ENCODE measurements at regions not wholly inside any gene's neighbourhood (a gene's known extent, or its start where the extent isn't known, plus 50 kb on each side); places are given as distances from the start of the nearest gene placed in this dataset.

DNA sequence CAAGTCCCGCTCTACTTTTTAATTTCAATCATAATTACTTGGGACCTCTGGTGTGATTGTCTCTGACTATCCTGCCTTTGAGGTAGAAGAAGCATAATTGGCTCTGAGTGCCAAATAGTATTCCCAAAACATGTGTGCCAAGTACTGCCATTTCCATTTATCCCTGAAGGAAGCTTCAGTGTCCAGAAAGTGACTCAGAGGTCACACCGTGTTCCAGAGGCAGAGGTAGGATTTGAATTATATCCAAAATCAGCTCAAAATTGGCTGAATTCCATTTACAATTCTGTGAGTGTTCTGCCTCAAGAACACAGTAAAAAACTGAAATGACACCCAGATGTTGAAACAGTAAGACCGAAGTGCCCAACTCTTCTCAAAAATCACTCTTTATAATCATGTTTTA lies 255.3 kb downstream of the RSL24D1 start:
- FAIRE-seq (no peak), DNase-seq (ENCODE audit: insufficient read length, low spot score) (no peak)

DNA sequence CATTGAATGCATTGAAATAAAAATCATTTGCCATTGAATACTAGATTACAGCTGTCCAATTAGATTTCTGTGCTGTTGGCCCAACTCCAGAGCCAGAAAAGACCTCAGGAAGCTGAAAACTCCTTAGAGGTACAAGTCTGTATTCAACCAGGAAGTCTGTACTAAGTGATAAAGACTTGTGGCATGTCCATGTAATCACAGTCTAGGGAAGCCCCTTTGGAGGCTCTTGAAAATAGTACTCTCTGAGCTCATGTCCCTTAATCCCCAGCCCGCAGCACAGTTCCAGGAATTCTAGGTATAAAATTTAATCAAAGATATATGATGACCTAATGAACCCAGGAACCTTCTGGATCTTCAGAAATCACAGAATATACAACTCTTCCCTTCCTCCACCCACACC lies 279.4 kb downstream of the RSL24D1 start:
- FAIRE-seq (no peak), DNase-seq (ENCODE audit: insufficient read length, low spot score) (no peak)

More for the DNA sequence above, 255.3 kb downstream of the RSL24D1 start:
- TF ChIP-seq PAX5 (IDR thresholded peaks at IDR 0.05; ENCODE audit: insufficient read depth, low read length, severe bottlenecking) (no peak), POLR2A (IDR thresholded peaks at IDR 0.05; ENCODE audit: low read depth, low read length) (no peak), TAF1 (IDR thresholded peaks at IDR 0.05; ENCODE audit: low read depth, low read length) (no peak), POU2F2 (IDR thresholded peaks at IDR 0.05; ENCODE audit: low read depth, low read length) (no peak), SPI1 (IDR thresholded peaks at IDR 0.05; ENCODE audit: low read depth, low read length) (no peak), POLR2AphosphoS5 (IDR thresholded peaks at IDR 0.05; ENCODE audit: low read depth, low read length) (no peak)

DNA sequence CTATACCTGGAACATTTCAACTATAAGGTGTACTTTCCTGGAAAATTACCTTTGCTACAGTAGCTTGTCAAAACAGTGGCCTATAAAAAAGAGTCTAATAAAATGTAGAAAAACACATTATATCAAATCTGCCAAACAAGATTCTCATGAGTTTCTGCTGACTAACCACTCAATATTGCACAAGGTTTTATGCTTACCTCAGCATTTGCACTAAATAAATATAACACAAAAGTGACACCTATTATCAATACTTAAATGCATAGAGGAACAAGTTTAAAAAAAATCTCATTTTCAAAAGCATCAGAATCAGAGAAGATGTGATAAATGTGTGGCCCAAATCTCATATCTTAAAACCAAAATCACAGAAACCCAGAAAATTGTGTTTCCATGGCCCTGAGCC lies 281.4 kb downstream of the RSL24D1 start:
- DNase-seq (ENCODE audit: insufficient read length, low spot score) (no peak), FAIRE-seq (no peak)
- no peak for TF ChIP-seq POLR2AphosphoS5 (IDR thresholded peaks at IDR 0.05; ENCODE audit: low read depth, low read length)
- TF ChIP-seq TAF1 (IDR thresholded peaks at IDR 0.05; ENCODE audit: low read depth, low read length) = no peak
- TF ChIP-seq POU2F2 (IDR thresholded peaks at IDR 0.05; ENCODE audit: low read depth, low read length) = no peak
- no peak for TF ChIP-seq PAX5 (IDR thresholded peaks at IDR 0.05; ENCODE audit: insufficient read depth, low read length, severe bottlenecking)
- TF ChIP-seq POLR2A (IDR thresholded peaks at IDR 0.05; ENCODE audit: low read depth, low read length) = no peak

More for the DNA sequence above, 279.4 kb downstream of the RSL24D1 start:
- TF ChIP-seq POLR2A (IDR thresholded peaks at IDR 0.05; ENCODE audit: low read depth, low read length) (no peak), POU2F2 (IDR thresholded peaks at IDR 0.05; ENCODE audit: low read depth, low read length) (no peak), POLR2AphosphoS5 (IDR thresholded peaks at IDR 0.05; ENCODE audit: low read depth, low read length) (no peak), TAF1 (IDR thresholded peaks at IDR 0.05; ENCODE audit: low read depth, low read length) (no peak), SPI1 (IDR thresholded peaks at IDR 0.05; ENCODE audit: low read depth, low read length) (no peak), PAX5 (IDR thresholded peaks at IDR 0.05; ENCODE audit: insufficient read depth, low read length, severe bottlenecking) (no peak)

DNA sequence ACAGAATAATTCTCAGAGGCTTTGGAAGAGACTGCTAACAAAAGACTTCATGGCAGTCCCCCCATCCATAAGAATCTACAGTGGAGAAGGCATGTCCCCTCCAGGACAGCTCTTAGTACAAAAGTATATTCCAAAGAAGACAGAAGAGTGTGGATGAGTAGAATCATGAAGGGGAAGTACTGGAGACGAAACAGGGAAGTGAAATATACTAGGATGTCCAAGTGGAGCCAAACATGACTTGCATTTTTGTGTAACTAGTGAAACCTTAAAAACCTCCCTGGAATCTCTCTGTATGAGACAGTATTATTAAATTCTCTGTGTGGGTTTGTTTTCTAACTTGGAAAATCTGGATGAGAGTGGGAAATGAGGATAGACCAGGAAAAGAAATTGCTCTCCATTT lies 312.4 kb downstream of the RSL24D1 start:
- FAIRE-seq = no peak
- no peak for DNase-seq (ENCODE audit: insufficient read length, low spot score)
- TF ChIP-seq PAX5 (IDR thresholded peaks at IDR 0.05; ENCODE audit: insufficient read depth, low read length, severe bottlenecking) (no peak), POLR2AphosphoS5 (IDR thresholded peaks at IDR 0.05; ENCODE audit: low read depth, low read length) (no peak), TAF1 (IDR thresholded peaks at IDR 0.05; ENCODE audit: low read depth, low read length) (no peak), POU2F2 (IDR thresholded peaks at IDR 0.05; ENCODE audit: low read depth, low read length) (no peak), SPI1 (IDR thresholded peaks at IDR 0.05; ENCODE audit: low read depth, low read length) (no peak), POLR2A (IDR thresholded peaks at IDR 0.05; ENCODE audit: low read depth, low read length) (no peak)

DNA sequence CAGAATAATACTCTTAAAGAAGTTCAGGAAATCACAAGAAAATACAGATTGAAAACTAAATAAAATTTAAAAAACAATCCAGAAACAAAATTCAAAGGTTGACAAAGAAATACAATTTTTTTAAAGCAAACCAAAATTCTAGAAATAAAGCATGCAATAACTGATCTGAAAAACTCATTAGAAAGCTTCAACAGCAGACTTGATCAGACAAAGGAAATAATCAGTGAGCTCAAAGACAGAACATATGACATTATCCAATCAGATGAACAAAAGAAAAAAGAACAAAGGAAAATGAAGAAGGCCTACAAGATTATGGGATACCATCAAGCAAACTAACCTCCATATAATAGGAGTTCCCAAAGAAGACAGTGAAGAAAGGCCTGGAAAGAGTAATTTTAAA lies 336.8 kb downstream of the RSL24D1 start:
- FAIRE-seq (no peak), DNase-seq (ENCODE audit: insufficient read length, low spot score) (no peak)
- TF ChIP-seq TAF1 (IDR thresholded peaks at IDR 0.05; ENCODE audit: low read depth, low read length) (no peak), PAX5 (IDR thresholded peaks at IDR 0.05; ENCODE audit: insufficient read depth, low read length, severe bottlenecking) (no peak), POLR2AphosphoS5 (IDR thresholded peaks at IDR 0.05; ENCODE audit: low read depth, low read length) (no peak), POLR2A (IDR thresholded peaks at IDR 0.05; ENCODE audit: low read depth, low read length) (no peak), POU2F2 (IDR thresholded peaks at IDR 0.05; ENCODE audit: low read depth, low read length) (no peak), SPI1 (IDR thresholded peaks at IDR 0.05; ENCODE audit: low read depth, low read length) (no peak)

DNA sequence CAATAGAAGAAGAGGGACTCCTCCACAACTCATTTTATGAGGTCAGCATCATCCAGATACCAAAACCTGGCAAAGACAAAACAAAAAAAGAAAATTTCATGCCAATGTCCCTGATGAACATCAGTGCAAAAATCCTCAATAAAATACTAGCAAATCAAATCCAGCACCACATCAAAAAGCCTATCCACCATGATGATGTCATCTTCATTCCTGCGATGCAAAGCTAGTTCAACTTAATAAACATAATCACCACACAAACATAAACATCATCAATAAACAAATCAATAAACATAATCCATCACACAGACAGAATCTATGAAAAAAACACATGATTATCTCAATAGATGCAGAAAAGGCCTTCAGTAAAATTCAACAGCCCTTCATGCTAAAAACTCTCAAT lies 342.1 kb downstream of the RSL24D1 start:
- DNase-seq (ENCODE audit: insufficient read length, low spot score) = no peak
- no peak for FAIRE-seq
- TF ChIP-seq POLR2AphosphoS5 (IDR thresholded peaks at IDR 0.05; ENCODE audit: low read depth, low read length) (no peak), SPI1 (IDR thresholded peaks at IDR 0.05; ENCODE audit: low read depth, low read length) (no peak), PAX5 (IDR thresholded peaks at IDR 0.05; ENCODE audit: insufficient read depth, low read length, severe bottlenecking) (no peak), TAF1 (IDR thresholded peaks at IDR 0.05; ENCODE audit: low read depth, low read length) (no peak), POLR2A (IDR thresholded peaks at IDR 0.05; ENCODE audit: low read depth, low read length) (no peak), POU2F2 (IDR thresholded peaks at IDR 0.05; ENCODE audit: low read depth, low read length) (no peak)

DNA sequence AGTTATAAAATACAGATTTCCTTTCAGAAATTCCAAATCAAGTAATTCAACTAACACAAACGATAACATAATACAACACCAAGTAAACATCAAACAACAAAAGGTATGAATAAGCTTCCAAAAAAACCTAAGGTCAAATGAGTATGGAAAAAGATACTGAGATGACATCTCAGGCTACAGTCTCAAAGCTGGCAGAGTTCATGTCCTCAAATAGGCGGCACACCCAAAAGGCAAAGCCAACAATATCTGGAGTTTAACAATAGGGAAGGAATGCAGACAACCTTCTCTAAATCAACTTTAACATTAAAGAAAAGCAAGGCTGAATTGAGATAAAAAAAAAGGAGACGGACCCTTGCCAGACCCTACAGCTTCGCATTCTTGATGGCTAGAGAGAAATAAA lies 346.6 kb downstream of the RSL24D1 start:
- DNase-seq (ENCODE audit: insufficient read length, low spot score) = no peak
- TF ChIP-seq POU2F2 (IDR thresholded peaks at IDR 0.05; ENCODE audit: low read depth, low read length) (no peak), PAX5 (IDR thresholded peaks at IDR 0.05; ENCODE audit: insufficient read depth, low read length, severe bottlenecking) (no peak), SPI1 (IDR thresholded peaks at IDR 0.05; ENCODE audit: low read depth, low read length) (no peak), POLR2AphosphoS5 (IDR thresholded peaks at IDR 0.05; ENCODE audit: low read depth, low read length) (no peak), TAF1 (IDR thresholded peaks at IDR 0.05; ENCODE audit: low read depth, low read length) (no peak), POLR2A (IDR thresholded peaks at IDR 0.05; ENCODE audit: low read depth, low read length) (no peak)
- FAIRE-seq = no peak

DNA sequence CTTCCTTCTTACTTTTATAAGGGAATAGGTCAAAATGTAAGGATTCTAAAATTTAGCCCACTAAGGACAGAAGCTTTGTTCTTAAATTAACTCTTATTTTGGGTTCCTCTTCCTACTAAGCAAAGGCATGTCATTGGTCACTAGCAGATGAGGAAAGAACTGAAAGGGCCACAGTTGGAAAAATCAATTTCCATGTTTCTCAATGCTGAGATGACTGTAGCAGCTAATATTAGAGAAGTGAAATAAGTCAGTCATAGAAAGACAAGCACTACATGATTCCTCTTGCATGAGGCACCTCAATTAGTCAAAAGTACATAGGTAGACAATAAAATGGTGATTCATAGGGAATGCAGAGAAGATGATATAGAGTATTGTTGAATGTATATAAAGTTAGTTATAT lies 353.7 kb downstream of the RSL24D1 start:
- TF ChIP-seq POU2F2 (IDR thresholded peaks at IDR 0.05; ENCODE audit: low read depth, low read length) = no peak
- no peak for TF ChIP-seq POLR2AphosphoS5 (IDR thresholded peaks at IDR 0.05; ENCODE audit: low read depth, low read length)
- no peak for TF ChIP-seq SPI1 (IDR thresholded peaks at IDR 0.05; ENCODE audit: low read depth, low read length)
- TF ChIP-seq POLR2A (IDR thresholded peaks at IDR 0.05; ENCODE audit: low read depth, low read length) = no peak
- TF ChIP-seq PAX5 (IDR thresholded peaks at IDR 0.05; ENCODE audit: insufficient read depth, low read length, severe bottlenecking) = no peak
- TF ChIP-seq TAF1 (IDR thresholded peaks at IDR 0.05; ENCODE audit: low read depth, low read length) = no peak
- DNase-seq (ENCODE audit: insufficient read length, low spot score) (no peak), FAIRE-seq (no peak)

DNA sequence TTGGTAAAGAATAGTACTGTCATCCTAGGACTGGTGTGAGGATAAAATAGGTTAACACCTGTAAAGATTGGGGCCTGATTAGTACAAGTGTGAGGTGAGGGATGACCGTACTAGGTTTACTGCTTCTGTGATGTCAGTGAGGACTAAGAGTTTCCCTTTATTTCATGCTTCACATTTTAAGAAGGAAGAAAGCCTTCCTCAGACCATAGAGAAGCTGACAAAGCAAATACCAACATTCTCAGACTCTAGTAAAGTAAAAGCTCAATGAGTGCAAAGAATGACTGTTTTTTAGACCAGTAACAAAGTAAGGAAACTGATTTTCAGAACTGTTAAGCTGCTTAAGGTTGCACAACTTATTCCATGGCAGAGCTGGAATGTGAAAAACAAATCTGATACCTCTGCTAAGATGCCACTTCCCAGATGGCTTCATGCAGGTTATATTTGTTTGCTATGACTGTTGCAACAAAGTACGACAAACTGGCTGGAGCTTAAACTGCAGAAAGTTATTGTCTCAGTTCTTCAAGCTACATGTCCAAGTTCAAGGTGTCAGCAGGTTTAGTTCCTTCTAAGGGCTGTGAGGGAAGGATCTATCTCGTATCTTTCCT lies 354.9 kb downstream of the RSL24D1 start:
- FAIRE-seq (no peak), DNase-seq (ENCODE audit: insufficient read length, low spot score) (no peak)
- no peak for TF ChIP-seq POLR2AphosphoS5 (IDR thresholded peaks at IDR 0.05; ENCODE audit: low read depth, low read length)
- TF ChIP-seq TAF1 (IDR thresholded peaks at IDR 0.05; ENCODE audit: low read depth, low read length) = no peak
- TF ChIP-seq POU2F2 (IDR thresholded peaks at IDR 0.05; ENCODE audit: low read depth, low read length) = no peak
- TF ChIP-seq SPI1 (IDR thresholded peaks at IDR 0.05; ENCODE audit: low read depth, low read length) = no peak
- TF ChIP-seq POLR2A (IDR thresholded peaks at IDR 0.05; ENCODE audit: low read depth, low read length) = no peak
- no peak for TF ChIP-seq PAX5 (IDR thresholded peaks at IDR 0.05; ENCODE audit: insufficient read depth, low read length, severe bottlenecking)
